GM12878 (cell line): ENCODE measurements at regions not wholly inside any gene's neighbourhood (a gene's known extent, or its start where the extent isn't known, plus 50 kb on each side); places are given as distances from the start of the nearest gene placed in this dataset.

ENCODE experiments used
- ATF7 ChIP-seq: fragments of 450-650 bp; IDR thresholded peaks from 2 replicates; pipeline ENCODE4 v1.6.1; 2016; ENCODE audit warnings: low read depth, mild to moderate bottlenecking
- BCL11A ChIP-seq: IDR thresholded peaks from 2 replicates; pipeline ENCODE4 v1.6.1; 2011; ENCODE audit warnings: low read depth, low read length
- CREB1 ChIP-seq: IDR thresholded peaks from 2 replicates; pipeline ENCODE4 v1.6.1; 2012; ENCODE audit warnings: low read depth, mild to moderate bottlenecking, inconsistent platforms
- E4F1 ChIP-seq: fragments of 450-650 bp; IDR thresholded peaks from 2 replicates; pipeline ENCODE4 v1.6.1; 2018; ENCODE audit warnings: borderline replicate concordance, mild to moderate bottlenecking; ENCODE audit not compliant: partially characterized antibody
- ELK1 ChIP-seq: IDR thresholded peaks from 2 replicates; pipeline ENCODE4 v1.6.1; 2012; ENCODE audit warnings: low read depth, low read length, improper control_type of control experiment
- HCFC1 ChIP-seq: fragments of 150-350 bp; IDR thresholded peaks from 2 replicates; pipeline ENCODE4 v1.6.1; 2014; ENCODE audit warnings: low read length
- IKZF1 ChIP-seq: fragments of 450-650 bp; conservative IDR thresholded peaks from 2 replicates; pipeline ENCODE4 v1.6.1; 2017; ENCODE audit warnings: antibody characterized with exemption, mild to moderate bottlenecking
- LARP7 ChIP-seq: fragments of 450-650 bp; IDR thresholded peaks from 2 replicates; pipeline ENCODE4 v1.6.1; 2017; ENCODE audit warnings: mild to moderate bottlenecking
- MLLT1 ChIP-seq: fragments of 450-650 bp; IDR thresholded peaks from 2 replicates; pipeline ENCODE4 v1.6.1; 2016; ENCODE audit warnings: mild to moderate bottlenecking
- PRDM15 ChIP-seq: fragments of 450-650 bp; formaldehyde crosslinking; IDR thresholded peaks from 2 replicates; pipeline ENCODE4 v1.4.0; 2020; ENCODE audit warnings: mild to moderate bottlenecking, moderate library complexity
- RAD51 ChIP-seq: fragments of 450-650 bp; IDR thresholded peaks from 2 replicates; pipeline ENCODE4 v1.6.1; 2016; ENCODE audit warnings: moderate library complexity, mild to moderate bottlenecking, inconsistent platforms

- TF ChIP-seq LARP7 = no peak
- TF ChIP-seq HCFC1 = no peak
- TF ChIP-seq IKZF1 = no peak
- no peak for TF ChIP-seq BCL11A
- TF ChIP-seq ATF7 = no peak
- no peak for TF ChIP-seq ELK1
- TF ChIP-seq RAD51 = no peak
- no peak for TF ChIP-seq CREB1
- TF ChIP-seq E4F1 = no peak
- TF ChIP-seq PRDM15 = no peak
- no peak for TF ChIP-seq MLLT1
- TF ChIP-seq, all 136 proteins: peak for 0
Measured at GRCh38 chr10:108779501-108779900, 1143.8 kb downstream of the XPNPEP1 start (continued).
